NCI-H2081 treated with DMSO at 0.1 percent for 48 hours (cell line): ENCODE measurements at regions not wholly inside any gene's neighbourhood (a gene's known extent, or its start where the extent isn't known, plus 50 kb on each side); places are given as distances from the start of the nearest gene placed in this dataset.

Experiments used
- DNase-seq: peaks from one replicate; lab custom pipeline; 2025; lab: John Stamatoyannopoulos, UW

DNA sequence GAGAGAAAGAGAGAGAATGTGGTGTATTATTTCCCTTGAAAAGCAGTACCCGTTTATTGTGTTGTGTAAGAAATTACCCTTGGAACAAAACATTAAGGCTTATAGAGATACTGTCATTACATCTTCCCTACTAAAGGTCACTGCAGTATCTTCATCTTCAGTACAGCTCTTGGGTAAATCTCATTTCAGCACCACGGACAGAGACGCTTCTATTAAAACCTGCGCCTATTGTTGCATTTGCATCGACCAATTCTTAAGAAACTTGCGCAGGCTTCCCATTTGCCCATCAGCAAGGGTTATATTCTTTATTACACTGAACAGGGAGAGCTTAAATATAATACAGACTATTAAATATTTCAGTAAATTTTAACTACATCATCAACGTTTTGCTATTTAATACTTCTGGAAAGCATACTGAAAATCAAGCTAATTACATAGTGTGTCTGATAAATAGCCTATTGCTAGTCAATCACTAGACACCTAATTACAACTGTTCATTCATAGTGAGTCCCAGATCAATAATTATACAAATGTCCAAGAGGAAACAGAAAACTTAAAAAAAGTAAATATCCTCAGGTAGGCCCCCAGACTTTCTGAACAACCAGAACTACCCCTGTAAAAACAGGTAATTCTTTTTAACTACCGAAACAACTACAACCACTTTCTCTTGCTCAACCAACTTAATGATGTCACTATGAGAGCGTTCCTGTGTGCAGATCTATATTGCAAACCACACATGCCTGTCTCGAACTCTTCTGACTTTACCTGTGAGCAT is 350.6 kb downstream of the LIG4 start:
- no peak for DNase-seq

DNA sequence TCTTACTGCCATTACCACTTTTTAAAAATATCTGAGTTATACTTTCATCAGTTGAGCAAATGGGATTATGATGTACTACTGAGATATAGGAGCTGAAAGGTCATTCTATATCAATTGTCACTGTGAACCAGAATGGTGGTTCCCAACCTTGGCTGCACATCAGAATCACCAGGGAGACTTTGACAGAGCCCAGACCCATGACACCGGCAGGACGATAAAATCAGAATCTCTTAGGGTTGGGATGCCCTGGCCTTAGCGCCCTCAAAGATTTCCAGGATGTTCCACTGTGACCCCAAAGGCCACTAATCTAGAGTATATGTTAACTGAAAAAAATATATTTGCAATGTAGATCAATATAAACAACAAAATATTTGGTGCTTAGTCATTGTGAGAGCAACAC is 355.1 kb downstream of the LIG4 start:
- no peak for DNase-seq

DNA sequence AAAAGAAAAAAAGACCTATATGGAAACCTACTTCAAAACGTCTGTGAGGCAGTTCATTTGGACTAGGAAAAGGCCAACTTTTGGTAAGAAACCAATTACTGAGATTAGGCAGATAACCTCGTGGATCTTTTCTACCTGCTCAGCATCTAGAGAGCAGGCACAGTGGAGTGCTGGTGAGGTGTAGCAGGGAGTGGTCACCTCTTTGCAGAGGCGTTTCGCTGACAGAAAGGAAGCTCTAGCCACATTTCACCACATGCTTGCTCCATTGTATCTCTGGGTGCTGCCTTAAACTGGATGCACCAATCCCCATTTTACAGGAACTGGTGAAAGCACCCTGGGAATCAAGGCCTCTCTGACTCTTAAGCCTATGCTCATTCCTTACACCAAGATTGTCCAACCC is 360.5 kb downstream of the LIG4 start:
- DNase-seq = no peak

DNA sequence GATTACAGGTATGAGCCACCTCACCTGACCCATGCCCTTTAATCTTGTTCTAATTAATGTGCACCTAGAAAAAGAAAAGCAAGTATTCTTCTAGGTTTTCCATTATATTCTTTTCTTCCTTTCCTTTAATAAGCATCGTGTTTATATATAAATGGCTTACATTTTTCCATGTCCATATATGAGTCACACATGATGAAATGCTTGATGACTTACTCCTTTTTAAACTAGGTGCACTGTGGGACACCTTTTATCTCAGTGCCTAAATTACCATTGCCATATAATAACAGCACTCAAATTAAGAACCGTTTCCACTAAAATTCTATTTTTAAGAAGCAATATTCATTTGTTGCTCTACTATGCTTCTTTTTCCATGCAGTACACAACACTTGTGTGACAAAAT is 363.3 kb downstream of the LIG4 start:
- DNase-seq = no peak

DNA sequence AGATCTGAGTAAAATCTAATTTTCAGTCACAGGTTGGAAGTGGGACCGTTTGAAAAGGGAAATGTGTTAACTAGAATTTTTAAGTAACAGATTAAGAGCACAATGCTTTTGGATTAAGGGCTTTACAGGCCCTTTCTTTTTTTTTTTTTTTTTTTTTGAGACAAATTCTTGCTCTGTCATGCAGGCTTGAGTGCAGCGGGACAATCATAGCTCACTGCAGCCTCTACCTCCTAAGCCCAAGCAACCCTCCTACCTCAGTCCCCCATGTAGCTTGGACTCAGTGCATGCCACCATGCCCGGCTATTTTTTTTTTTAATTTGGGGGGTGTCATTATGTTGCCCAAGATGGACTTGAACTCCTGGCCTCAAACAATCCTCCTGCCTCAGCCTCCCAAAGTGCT is 363.7 kb downstream of the LIG4 start:
- no peak for DNase-seq

DNA sequence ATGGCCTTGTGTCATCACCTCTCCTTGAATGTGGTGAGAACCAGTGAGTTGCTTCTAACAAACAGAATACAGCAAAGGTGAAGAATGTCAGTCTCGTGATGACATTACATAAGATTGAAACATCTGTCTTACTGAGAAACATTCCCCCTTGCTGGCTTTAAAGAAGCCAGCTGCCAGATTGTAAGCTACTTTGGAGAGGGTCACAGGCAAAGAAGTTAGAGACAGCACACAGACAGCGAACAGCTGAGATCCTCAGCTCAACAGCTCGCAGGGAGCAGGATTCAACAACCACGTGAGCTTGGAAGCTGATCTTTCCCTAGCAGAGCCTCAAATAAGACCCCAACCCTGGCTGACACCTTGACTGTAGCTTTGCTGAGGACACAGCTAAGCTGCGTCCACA is 367.9 kb downstream of the LIG4 start:
- no peak for DNase-seq

DNA sequence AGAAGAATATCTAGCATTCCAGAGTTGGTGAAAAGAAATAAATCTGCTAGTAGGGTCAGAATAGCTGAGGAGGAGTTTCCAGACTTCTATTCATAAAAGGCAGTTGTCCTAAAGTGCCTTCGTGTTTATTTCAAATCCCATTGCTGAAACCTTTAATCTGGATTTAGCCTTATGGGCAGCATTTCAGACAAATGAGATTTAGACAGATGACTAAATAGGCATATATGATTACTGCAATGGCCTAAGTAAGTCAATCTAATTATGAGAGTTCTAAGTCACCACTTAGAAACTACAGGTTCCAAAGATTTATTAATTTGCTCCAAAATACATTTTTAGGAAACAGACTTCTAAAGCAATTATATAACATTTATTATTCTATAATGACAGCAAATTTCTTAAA is 368.7 kb downstream of the LIG4 start:
- DNase-seq = no peak

DNA sequence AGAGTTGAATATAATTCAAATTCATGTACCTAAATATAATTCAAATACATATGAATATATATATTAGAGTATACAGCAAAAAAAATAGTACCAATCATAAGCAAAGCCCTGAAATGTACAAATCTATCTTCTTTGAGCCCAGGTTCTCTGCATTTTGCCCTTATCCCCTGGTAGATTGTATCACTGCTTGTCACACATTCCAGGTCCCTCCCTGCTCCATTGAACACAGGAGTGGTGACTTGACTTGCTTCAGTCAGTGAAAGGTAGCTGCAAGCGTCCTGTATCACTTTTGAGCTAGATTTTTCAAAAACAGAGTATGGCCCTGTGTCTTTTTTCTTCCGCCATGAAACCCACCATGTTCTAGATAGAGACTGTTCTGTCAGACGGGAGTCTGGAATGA is 369.4 kb downstream of the LIG4 start:
- DNase-seq = no peak

DNA sequence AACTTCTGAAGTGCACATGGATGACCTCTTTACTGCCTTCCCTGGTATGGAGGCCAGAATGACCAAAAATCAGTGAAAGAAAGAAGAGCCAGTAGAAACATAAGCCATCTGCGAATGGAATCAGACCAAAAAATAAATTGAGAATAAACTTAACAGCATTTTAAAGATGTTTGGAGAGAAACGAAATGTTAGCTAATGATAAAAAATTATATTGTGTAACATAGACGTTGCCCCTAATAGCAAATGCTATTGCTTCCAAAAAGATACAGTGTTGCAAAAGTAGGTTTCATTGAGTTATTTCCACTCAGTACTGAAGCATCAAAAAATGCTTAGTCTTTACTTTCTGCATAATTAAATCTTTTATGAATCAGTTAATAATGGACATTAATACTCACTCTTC is 371.7 kb downstream of the LIG4 start:
- DNase-seq = no peak

DNA sequence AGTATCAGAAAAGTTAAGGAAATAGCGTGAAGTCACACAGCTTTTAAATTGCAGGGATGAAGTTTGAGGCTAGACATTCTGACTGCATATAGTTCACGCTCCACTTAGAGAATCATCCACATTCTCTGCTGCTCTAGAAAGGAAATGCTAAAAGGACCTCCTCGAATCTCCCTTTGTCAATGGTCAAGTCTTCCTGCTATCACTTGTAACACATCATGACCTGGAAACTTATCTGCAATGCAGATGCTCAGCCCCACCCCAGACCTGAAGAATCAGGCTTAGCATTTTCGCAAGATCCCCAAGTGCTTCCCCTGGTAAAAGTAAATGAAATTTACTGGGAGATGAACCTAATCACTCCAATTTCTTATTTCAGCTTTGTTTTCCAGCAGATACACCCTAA is 372.1 kb downstream of the LIG4 start:
- DNase-seq = no peak

DNA sequence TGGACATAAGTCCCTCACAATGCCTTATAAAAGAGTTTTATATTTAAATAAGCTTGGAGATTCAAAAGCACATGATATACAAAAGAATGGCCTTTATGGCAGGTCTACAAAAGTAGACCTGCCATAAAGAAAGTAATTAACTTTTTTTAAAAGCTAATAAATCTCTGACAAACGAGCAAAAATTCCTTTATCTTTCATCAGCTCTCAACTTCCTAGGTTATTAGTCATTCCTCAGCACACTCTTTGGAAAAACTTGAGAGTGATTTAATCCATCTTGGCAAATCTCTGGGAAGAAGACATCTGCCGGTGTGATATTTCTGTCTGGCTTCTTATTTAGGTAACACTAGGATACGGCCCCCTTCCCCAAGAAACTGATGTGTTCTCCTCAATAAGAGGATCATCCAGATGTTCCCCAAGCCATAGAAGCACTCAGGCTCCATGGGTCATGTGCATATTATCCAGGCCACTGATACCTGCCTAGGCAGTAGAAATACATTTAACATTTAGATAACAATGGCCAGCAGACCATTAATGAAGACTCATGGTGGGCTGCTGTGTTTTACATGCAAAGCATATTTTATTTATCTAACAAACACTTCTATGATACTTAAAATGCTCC is 372.7 kb downstream of the LIG4 start:
- no peak for DNase-seq

DNA sequence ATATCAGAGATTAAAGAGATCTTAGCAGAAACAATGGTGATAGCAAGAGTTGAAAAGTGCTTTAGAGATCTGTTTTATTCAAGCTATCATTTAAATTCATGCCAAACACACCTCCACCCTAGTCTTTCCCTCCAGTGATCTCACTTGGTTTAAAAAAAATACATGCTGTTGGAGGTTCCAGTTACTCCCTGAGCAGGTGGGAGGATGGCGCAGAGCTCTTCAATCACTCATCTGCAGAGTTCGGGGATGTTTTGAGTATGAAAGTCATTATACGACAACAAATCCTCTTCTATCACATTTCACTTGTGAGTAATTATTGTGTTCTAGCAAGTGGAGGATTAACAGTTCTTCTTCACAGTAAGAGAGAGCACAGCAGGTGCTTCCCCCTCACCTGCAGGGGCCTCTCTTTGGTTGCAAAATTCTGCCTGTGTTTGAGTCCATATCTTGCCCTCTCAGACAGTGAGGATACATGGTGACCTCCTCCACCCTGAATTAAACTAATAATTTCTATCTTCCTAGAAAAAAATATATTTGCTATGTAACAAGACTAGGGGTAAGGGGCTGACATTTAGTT is 376.7 kb downstream of the LIG4 start:
- DNase-seq = peak; percentile 39

DNA sequence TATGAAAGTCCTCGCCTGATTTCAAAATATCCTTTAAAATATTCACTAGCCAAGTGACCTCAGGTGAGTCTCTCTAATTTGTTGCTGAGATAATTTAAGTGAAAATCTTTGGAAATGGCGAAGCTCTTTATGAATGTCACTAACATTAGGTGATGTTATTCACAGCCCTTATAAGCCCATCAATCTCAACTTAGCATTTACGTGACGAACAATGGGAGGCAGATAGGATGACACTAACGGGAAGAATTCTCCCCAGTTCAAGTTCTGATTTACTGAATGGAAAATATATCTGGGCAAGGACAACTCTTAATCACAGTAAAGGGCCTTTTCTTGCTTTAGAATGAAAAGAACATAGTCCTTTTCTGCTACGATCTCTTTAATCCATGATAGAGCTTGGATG is 378.7 kb downstream of the LIG4 start:
- DNase-seq = no peak

DNA sequence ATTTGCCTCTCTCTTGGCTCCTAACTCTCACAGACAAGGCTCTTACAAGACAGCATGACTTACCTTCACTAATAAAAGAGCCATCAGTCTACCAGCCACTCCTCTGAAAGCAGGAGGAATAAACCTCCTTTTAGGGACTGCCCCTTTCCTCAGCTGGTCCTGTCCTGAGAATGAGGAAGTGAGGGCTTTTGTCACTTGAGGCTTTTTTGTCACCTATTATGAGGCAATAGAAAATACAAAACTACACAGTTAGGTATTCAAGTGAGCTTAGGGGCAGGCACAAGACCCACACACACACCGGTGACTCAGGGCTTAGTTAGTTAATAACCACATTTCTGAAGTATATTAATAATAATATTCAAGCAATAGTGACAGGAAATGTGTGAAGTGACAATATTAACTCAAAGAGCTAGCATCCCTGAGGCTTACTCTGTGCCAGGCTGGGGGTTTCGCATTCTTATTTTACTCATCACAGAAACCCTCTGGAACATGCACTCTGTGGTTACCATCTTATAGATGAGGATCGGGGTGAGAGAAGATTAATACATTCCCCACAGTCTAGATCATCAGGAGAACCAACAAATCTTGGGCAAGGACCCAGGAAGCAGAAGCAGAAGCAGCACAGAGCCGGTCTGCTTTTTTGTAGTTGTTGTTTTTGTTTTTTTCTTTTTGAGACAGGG is 379.9 kb downstream of the LIG4 start:
- no peak for DNase-seq

DNA sequence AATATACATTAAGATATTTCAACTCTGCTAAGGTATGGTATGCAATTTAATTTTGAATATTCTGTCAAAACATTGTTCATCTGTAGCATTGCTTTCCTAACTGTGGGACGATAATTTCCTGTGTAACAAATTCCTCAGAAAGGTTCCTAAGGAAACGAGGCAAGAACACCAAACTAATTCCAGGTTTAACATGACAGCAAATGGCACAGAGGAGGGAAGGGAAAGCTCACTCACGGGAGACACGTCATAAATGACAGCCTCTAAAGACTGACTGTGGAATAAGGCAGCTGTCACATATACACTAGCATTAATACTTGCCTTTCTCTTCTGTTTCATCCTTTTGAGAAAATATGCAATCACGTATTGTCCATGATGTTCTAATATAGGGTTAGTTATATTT is 380.6 kb downstream of the LIG4 start:
- DNase-seq = no peak

DNA sequence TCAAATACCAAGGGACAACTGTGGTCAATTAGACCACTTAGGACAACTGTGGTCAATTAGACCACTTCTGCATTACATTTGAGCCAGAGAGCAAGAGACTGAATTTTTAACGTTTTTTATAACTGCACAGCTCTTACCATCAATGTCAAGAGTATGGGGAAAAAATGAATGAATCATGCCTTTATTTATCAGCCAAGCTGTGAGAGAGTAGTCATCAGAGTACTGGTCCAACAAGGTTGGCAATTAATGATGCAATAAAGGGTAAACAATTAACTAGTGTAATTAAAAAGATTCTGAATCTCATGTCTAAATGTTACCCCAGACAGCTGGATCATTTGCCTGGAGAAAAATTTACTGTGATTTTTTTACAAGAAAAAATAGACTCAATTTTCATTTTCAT is 381.1 kb downstream of the LIG4 start:
- no peak for DNase-seq

DNA sequence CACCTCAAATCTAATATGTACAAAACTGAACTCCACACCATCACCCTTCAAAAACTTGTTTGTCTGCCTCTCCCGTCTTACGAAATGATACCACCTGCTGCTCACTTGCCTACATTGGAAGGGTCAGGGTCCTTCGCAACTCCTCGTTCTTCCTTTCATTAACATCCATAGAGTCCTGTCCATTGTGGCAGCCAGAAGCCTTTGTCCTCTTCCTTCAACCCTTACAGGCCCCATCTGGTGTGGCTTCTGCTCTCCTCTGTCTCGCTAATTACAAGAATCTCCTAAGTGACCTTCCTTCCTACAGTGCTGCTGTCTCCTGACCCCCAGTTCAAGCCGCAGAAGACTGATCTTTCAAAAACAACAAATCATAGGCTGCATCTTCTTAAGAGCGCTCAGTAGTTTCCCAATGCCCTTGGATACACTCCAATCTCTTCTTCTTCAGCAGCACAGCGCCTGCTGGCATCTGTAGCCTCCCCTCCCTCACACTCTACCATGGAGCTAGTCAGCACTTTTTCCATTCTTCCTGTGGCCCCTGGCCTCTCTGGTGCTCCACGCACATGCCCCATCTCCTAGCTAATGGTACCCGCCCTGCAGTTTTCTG is 382.7 kb downstream of the LIG4 start:
- DNase-seq = no peak

DNA sequence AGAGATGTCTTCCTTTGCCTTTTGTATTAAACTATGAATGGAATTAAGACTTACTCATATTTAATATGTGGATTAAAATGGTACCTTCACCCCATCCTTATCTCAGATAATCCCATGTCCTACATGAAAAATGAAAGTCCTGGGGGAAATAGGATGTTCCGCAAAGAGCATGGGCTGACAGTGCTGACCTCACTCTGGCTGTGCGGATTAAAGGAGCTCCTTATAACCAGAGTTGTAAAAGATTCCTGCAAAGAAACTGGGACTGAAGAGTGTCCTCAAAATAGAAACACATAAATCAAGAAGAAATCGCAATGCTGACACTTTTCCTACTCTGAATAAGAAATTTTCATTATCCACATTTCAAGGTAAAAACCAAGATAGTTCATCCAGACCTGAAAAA is 384.5 kb downstream of the LIG4 start:
- no peak for DNase-seq

DNA sequence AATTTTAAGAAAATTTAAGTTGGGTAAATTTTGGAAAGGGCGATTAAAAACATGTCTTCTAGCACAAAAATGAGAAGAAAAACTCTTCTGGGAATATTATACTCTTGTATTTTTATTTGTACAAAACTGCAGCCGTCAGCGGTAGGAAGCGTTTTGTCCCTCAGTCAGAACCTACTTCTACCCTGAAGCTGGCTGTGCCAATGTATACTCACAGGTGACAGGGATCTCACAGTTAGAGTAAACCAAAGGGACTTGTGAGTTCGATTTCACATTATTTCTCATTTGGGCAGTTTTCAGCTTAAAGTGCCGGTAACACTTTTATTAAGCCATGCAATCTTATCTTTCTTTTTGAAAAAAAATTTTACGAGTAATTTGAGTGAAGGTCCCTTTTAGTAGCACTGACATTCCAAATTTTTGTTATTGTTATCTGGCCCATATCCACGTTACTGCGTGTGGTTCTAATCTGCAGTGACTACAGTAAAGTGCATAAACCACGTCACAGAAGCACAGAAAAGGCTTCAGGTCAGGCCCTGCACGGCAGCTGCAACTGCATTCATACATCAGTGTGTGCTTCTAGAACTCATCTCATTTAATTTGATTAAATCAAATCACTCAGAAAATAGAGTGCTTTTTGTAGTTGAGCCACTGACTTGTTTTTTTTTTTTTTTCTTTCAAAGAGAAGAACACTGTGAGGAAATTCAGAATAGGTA is 387.3 kb downstream of the LIG4 start:
- DNase-seq = no peak

DNA sequence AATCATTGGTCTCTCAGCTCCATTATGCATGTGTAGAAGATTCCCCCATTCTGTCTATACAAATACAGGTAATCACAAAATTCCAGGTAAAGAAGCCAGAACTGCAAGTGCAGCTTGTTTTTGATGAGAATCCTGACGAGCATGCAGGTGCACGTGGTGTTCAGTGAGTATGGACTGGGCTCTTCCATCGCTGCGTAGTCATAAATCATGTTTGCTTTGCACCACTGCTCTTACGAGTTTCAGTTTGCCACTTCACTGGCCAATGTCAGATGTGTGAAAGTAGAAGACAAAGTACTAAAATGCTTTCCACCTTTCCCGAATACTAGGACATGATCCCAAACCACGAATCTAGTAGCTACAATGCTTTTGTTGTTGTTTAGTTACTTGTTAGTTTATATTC is 390.7 kb downstream of the LIG4 start:
- no peak for DNase-seq

DNA sequence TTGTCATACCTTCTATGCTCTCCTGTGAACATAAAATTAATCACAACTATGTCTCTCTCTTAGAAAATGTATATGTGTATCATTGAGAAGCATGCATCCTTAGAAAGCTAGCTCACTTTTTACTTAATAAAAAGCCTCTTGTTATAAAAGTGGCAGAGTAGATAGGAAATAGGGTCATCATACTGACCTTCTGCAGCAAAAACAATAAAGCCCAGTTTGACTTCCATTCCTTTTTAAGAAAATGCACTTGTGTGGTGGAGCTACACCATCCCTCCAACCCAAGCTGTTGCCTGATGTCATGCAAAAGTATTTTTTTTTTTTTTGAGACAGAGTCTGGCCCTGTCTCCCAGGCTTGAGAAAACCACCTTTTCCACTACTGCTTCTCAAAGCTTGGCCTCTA is 393.3 kb downstream of the LIG4 start:
- DNase-seq = no peak

DNA sequence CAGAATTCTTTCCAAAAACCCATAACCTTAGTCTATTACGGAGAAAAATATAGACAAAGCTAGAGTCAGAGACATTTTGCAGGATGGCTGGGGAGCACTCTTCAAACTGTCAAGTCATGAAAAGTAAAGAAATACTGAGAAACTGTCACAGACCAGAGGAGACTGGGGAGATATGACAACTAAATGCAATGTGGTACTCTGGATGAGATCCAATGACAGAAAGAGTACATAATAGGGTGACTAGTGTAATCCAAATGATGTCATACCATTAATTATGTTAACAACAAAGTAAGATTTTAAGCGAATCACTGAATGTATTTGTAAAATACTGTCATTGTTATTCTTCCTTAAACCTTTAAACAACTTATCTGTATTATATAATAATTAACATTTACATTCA is 393.8 kb downstream of the LIG4 start:
- no peak for DNase-seq
